ENCODE measurements at regions not wholly inside any gene's neighbourhood (a gene's known extent, or its start where the extent isn't known, plus 50 kb on each side); places are given as distances from the start of the nearest gene placed in this dataset.

DNA sequence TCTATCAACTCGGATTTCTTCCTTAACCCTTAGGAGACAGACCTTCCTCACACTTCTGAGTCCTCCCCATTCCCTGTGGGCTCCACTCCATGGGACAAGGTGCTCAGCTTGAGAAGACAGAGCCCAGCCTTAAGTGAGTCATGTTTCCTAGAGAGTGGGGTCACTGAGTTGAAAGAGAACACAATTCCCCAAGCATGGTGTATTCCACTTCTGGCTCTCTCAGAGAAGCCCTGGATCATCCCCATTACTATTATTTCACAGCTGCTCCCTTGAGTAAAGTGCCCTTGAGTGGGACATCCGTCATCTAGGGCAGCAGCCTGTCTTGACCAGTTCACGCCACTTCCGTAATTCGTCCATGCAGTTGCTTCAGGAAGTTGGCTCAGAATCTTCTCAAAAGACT lies 604.8 kb downstream of the BNC2 start:
- no peak for TF ChIP-seq CTCF (IDR thresholded peaks at IDR 0.05; ENCODE audit: low read length)
- no peak for TF ChIP-seq EZH2 (IDR thresholded peaks at IDR 0.05; ENCODE audit: borderline replicate concordance, low read length)

Measured in OCI-LY1 (cell line).